ENCODE measurements at regions not wholly inside any gene's neighbourhood (a gene's known extent, or its start where the extent isn't known, plus 50 kb on each side); places are given as distances from the start of the nearest gene placed in this dataset.

DNA sequence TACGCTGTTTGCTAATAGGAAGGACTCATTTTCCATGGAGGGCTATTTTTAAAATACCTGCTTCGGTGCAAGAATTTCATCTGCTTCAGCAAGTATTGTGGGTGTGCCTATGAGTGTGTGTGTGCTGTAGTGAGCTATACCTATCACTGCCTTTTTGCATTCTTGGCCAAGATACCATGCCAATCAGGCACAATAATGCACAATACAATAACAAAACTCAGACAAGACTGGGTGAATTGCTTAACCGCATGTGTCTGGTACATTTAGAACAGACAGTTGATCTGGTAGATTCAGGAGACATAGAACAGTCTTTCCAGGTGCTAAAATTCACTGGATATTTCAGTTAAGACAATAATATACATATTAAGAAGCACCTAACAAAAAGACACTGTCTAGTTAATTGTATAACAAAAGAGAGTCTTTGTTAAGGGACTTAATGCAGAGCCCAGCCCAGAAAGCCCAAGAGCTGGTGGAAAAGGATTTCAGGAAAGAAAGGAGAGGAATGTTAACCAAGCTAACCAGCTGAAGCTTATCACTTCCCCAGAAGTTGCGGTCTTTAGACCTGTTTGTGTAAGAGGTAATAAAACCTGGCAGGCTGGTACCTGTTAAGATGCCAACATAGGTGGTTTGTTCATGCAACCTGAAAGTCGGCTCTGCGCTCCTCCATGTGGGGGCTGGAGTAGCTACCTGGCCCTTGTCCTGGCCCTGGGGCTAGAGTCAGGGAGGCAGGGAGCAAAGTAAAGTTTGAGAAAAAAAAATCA is 153.3 kb upstream of the RBMS1 start:
- no peaks in the 10 kb centered on the region for H3K9me2 ChIP-seq (ENCODE audit: low read depth, low read length)
- H4K20me1 ChIP-seq (ENCODE audit: insufficient read depth, low read length): no peaks in the 10 kb centered on the region
- no peaks in the 10 kb centered on the region for H3K79me2 ChIP-seq (ENCODE audit: insufficient read depth, low read length)
- no peaks in the 10 kb centered on the region for H3K27me3 ChIP-seq (ENCODE audit: insufficient read depth, low read length)
- H3K4me1 ChIP-seq (ENCODE audit: insufficient read depth, low read length, severe bottlenecking): no peaks in the 10 kb centered on the region
- H3K4me3 ChIP-seq (ENCODE audit: low read depth, low read length, poor library complexity, severe bottlenecking): no peak overlapping the region
- no peaks in the 10 kb centered on the region for H3F3A ChIP-seq (ENCODE audit: insufficient read depth, low read length)
- no peaks in the 10 kb centered on the region for H3K9me3 ChIP-seq (ENCODE audit: low read length)
- H3K4me2 ChIP-seq (ENCODE audit: low read length): no peak overlapping the region
- no peak overlapping the region for H3K27ac ChIP-seq (ENCODE audit: low read depth, low read length, poor library complexity, severe bottlenecking)
- no peak overlapping the region for H3K9ac ChIP-seq (ENCODE audit: low read length)
- TF ChIP-seq, protein P1, sequence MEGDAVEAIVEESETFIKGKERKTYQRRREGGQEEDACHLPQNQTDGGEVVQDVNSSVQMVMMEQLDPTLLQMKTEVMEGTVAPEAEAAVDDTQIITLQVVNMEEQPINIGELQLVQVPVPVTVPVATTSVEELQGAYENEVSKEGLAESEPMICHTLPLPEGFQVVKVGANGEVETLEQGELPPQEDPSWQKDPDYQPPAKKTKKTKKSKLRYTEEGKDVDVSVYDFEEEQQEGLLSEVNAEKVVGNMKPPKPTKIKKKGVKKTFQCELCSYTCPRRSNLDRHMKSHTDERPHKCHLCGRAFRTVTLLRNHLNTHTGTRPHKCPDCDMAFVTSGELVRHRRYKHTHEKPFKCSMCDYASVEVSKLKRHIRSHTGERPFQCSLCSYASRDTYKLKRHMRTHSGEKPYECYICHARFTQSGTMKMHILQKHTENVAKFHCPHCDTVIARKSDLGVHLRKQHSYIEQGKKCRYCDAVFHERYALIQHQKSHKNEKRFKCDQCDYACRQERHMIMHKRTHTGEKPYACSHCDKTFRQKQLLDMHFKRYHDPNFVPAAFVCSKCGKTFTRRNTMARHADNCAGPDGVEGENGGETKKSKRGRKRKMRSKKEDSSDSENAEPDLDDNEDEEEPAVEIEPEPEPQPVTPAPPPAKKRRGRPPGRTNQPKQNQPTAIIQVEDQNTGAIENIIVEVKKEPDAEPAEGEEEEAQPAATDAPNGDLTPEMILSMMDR (IDR thresholded peaks at IDR 0.05; ENCODE audit: low read length): no peak
- no peak for TF ChIP-seq EZH2 (IDR thresholded peaks at IDR 0.05; ENCODE audit: borderline replicate concordance, low read length)
- H2AFZ ChIP-seq (ENCODE audit: low read length): no peak overlapping the region
- H3K36me3 ChIP-seq (ENCODE audit: insufficient read depth, low read length): no peaks in the 10 kb centered on the region

DNA sequence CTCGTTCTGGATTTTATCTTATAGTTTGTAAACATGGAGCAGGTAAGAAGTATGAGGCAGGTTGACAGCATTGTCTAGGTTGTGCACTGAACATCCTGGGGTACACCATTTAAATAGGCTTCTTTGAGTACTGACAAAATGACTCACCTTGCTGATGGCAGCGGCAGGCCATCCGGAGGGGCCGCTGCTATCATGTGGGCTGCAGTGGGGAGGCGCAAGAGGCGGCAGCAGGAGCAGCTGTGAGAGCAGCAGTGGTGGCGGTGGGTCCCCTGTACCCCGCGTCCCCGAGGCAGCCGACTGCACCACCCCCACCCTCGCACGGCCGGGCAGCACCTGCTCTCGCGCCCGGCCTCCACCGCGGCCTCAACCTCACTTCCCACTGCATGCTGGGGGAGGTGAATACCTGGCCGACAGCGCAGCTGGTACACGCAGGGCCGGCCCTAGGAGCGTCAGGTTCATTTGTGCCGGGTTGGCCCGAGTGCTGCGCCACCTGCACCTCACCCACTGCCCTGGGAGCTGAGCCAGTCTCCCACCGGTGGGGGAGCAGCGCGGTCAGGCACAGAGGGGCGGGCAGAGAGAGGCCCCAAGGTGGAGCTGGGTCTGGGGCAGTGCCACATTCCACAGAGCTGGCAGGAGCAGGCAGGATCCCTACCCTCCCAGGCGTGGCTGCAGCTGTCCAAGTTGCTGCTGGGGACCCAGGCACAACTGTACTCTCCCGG is 154.5 kb upstream of the RBMS1 start:
- no peaks in the 10 kb centered on the region for H3K36me3 ChIP-seq (ENCODE audit: insufficient read depth, low read length)
- H3K27ac ChIP-seq (ENCODE audit: low read depth, low read length, poor library complexity, severe bottlenecking): no peak overlapping the region
- H3K27me3 ChIP-seq (ENCODE audit: insufficient read depth, low read length): no peaks in the 10 kb centered on the region
- no peaks in the 10 kb centered on the region for H3K9me2 ChIP-seq (ENCODE audit: low read depth, low read length)
- no peaks in the 10 kb centered on the region for H3F3A ChIP-seq (ENCODE audit: insufficient read depth, low read length)
- TF ChIP-seq, protein P1 (IDR thresholded peaks at IDR 0.05; ENCODE audit: low read length): no peak
- TF ChIP-seq EZH2 (IDR thresholded peaks at IDR 0.05; ENCODE audit: borderline replicate concordance, low read length): no peak
- H3K4me2 ChIP-seq (ENCODE audit: low read length): no peak overlapping the region
- no peaks in the 10 kb centered on the region for H3K79me2 ChIP-seq (ENCODE audit: insufficient read depth, low read length)
- no peaks in the 10 kb centered on the region for H3K9me3 ChIP-seq (ENCODE audit: low read length)
- H3K4me1 ChIP-seq (ENCODE audit: insufficient read depth, low read length, severe bottlenecking): no peaks in the 10 kb centered on the region
- H3K4me3 ChIP-seq (ENCODE audit: low read depth, low read length, poor library complexity, severe bottlenecking): no peak overlapping the region
- H2AFZ ChIP-seq (ENCODE audit: low read length): no peak overlapping the region
- no peaks in the 10 kb centered on the region for H4K20me1 ChIP-seq (ENCODE audit: insufficient read depth, low read length)
- H3K9ac ChIP-seq (ENCODE audit: low read length): no peak overlapping the region

DNA sequence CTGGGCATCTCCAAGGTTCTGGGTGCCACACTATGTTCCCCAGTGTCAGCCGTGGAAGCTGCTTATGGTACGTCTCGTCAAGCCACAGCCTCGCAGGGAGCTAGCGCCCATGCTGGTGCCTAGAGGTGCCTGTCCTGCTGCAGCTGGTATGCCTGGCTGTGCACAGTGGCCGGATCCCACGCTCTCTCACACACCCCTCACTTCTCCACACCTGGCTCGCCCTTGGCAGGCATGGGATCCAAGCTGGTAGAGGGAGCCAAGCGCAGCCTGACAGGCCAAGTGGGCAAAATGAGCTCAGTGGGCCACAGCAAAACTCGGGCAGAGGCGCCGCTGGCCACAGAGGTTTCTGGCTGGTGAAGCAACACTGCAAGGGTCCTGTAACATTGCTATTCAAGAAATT is 156.1 kb upstream of the RBMS1 start:
- Histone ChIP-seq H3K9me3 (ENCODE audit: low read length) (no peaks in the 10 kb centered on the region), H3K4me1 (ENCODE audit: insufficient read depth, low read length, severe bottlenecking) (no peaks in the 10 kb centered on the region), H3K27me3 (ENCODE audit: insufficient read depth, low read length) (no peaks in the 10 kb centered on the region), H2AFZ (ENCODE audit: low read length) (no peak overlapping the region), H3K9ac (ENCODE audit: low read length) (no peak overlapping the region), H3K36me3 (ENCODE audit: insufficient read depth, low read length) (no peaks in the 10 kb centered on the region), H3K79me2 (ENCODE audit: insufficient read depth, low read length) (no peaks in the 10 kb centered on the region), H3K9me2 (ENCODE audit: low read depth, low read length) (no peaks in the 10 kb centered on the region), H3K4me3 (ENCODE audit: low read depth, low read length, poor library complexity, severe bottlenecking) (no peak overlapping the region), H3K4me2 (ENCODE audit: low read length) (no peak overlapping the region), H3K27ac (ENCODE audit: low read depth, low read length, poor library complexity, severe bottlenecking) (no peak overlapping the region), H3F3A (ENCODE audit: insufficient read depth, low read length) (no peaks in the 10 kb centered on the region), H4K20me1 (ENCODE audit: insufficient read depth, low read length) (no peaks in the 10 kb centered on the region)
- TF ChIP-seq, protein P1 (IDR thresholded peaks at IDR 0.05; ENCODE audit: low read length): no peak
- no peak for TF ChIP-seq EZH2 (IDR thresholded peaks at IDR 0.05; ENCODE audit: borderline replicate concordance, low read length)
